ENCODE measurements at regions not wholly inside any gene's neighbourhood (a gene's known extent, or its start where the extent isn't known, plus 50 kb on each side); places are given as distances from the start of the nearest gene placed in this dataset.

DNA sequence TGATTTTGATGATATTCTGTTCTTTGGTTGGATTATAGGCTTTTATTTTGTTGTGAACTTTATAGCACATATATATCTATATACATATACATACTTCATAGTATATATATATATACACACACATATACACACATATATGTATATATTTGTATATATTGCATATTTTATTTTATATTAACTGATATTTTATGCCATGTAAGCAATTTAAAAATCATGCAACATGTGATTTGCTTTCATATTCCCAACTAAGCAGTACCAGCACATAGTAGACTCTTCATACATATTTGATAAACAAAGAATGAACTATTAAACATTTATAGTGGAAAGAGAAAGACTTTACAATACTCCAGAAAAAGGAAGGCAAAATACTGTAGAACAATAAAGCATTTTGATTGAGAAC, 679.2 kb downstream of the TENT5A start:
- no peaks in the 10 kb centered on the region for H3K9me2 ChIP-seq (ENCODE audit: low read depth, low read length)
- no peak overlapping the region for H3K4me3 ChIP-seq (ENCODE audit: low read depth, low read length, poor library complexity, severe bottlenecking)
- H3K79me2 ChIP-seq (ENCODE audit: insufficient read depth, low read length), result no peaks in the 10 kb centered on the region
- H4K20me1 ChIP-seq (ENCODE audit: insufficient read depth, low read length), result no peaks in the 10 kb centered on the region
- H3K4me2 ChIP-seq (ENCODE audit: low read length), result no peak overlapping the region
- H3K9me3 ChIP-seq (ENCODE audit: low read length), result no peaks in the 10 kb centered on the region
- no peaks in the 10 kb centered on the region for H3F3A ChIP-seq (ENCODE audit: insufficient read depth, low read length)
- H3K27ac ChIP-seq (ENCODE audit: low read depth, low read length, poor library complexity, severe bottlenecking), result no peak overlapping the region
- H3K27me3 ChIP-seq (ENCODE audit: insufficient read depth, low read length), result no peaks in the 10 kb centered on the region
- no peak overlapping the region for H2AFZ ChIP-seq (ENCODE audit: low read length)
- H3K4me1 ChIP-seq (ENCODE audit: insufficient read depth, low read length, severe bottlenecking), result no peaks in the 10 kb centered on the region
- no peaks in the 10 kb centered on the region for H3K36me3 ChIP-seq (ENCODE audit: insufficient read depth, low read length)
- no peak for TF ChIP-seq EZH2 (IDR thresholded peaks at IDR 0.05; ENCODE audit: borderline replicate concordance, low read length)
- no peak for TF ChIP-seq CTCF (IDR thresholded peaks at IDR 0.05; ENCODE audit: low read length)
- H3K9ac ChIP-seq (ENCODE audit: low read length), result no peak overlapping the region

GRCh38 chr6:81071121-81071520, 681.4 kb downstream of the TENT5A start:
- H3K9me3 ChIP-seq (ENCODE audit: low read length), result no peaks in the 10 kb centered on the region
- no peaks in the 10 kb centered on the region for H3K79me2 ChIP-seq (ENCODE audit: insufficient read depth, low read length)
- no peak overlapping the region for H3K9ac ChIP-seq (ENCODE audit: low read length)
- H3K4me1 ChIP-seq (ENCODE audit: insufficient read depth, low read length, severe bottlenecking), result no peaks in the 10 kb centered on the region
- TF ChIP-seq CTCF (IDR thresholded peaks at IDR 0.05; ENCODE audit: low read length), result no peak
- no peak for TF ChIP-seq EZH2 (IDR thresholded peaks at IDR 0.05; ENCODE audit: borderline replicate concordance, low read length)
- H3K4me2 ChIP-seq (ENCODE audit: low read length), result no peak overlapping the region
- H3K36me3 ChIP-seq (ENCODE audit: insufficient read depth, low read length), result no peaks in the 10 kb centered on the region
- H3K27ac ChIP-seq (ENCODE audit: low read depth, low read length, poor library complexity, severe bottlenecking), result no peak overlapping the region
- no peaks in the 10 kb centered on the region for H3K9me2 ChIP-seq (ENCODE audit: low read depth, low read length)
- H3K4me3 ChIP-seq (ENCODE audit: low read depth, low read length, poor library complexity, severe bottlenecking), result no peak overlapping the region
- H3K27me3 ChIP-seq (ENCODE audit: insufficient read depth, low read length), result no peaks in the 10 kb centered on the region
- H3F3A ChIP-seq (ENCODE audit: insufficient read depth, low read length), result no peaks in the 10 kb centered on the region
- H2AFZ ChIP-seq (ENCODE audit: low read length), result no peak overlapping the region
- H4K20me1 ChIP-seq (ENCODE audit: insufficient read depth, low read length), result no peaks in the 10 kb centered on the region

- Histone ChIP-seq H3K27me3 (ENCODE audit: insufficient read depth, low read length) (no peaks in the 10 kb centered on the region), H3K36me3 (ENCODE audit: insufficient read depth, low read length) (no peaks in the 10 kb centered on the region), H3F3A (ENCODE audit: insufficient read depth, low read length) (no peaks in the 10 kb centered on the region), H3K79me2 (ENCODE audit: insufficient read depth, low read length) (no peaks in the 10 kb centered on the region), H3K9me2 (ENCODE audit: low read depth, low read length) (no peaks in the 10 kb centered on the region), H3K4me3 (ENCODE audit: low read depth, low read length, poor library complexity, severe bottlenecking) (no peak overlapping the region), H2AFZ (ENCODE audit: low read length) (no peak overlapping the region), H3K4me1 (ENCODE audit: insufficient read depth, low read length, severe bottlenecking) (no peaks in the 10 kb centered on the region), H3K9me3 (ENCODE audit: low read length) (no peaks in the 10 kb centered on the region), H4K20me1 (ENCODE audit: insufficient read depth, low read length) (no peaks in the 10 kb centered on the region), H3K9ac (ENCODE audit: low read length) (no peak overlapping the region), H3K4me2 (ENCODE audit: low read length) (no peak overlapping the region), H3K27ac (ENCODE audit: low read depth, low read length, poor library complexity, severe bottlenecking) (no peak overlapping the region)
- TF ChIP-seq EZH2 (IDR thresholded peaks at IDR 0.05; ENCODE audit: borderline replicate concordance, low read length), result no peak
- no peak for TF ChIP-seq CTCF (IDR thresholded peaks at IDR 0.05; ENCODE audit: low read length)
These were observed 685.4 kb downstream of the TENT5A start for GRCh38 chr6:81067057-81067456.

Data from OCI-LY1 (cell line).